ENCODE measurements at regions not wholly inside any gene's neighbourhood (a gene's known extent, or its start where the extent isn't known, plus 50 kb on each side); places are given as distances from the start of the nearest gene placed in this dataset.

DNA sequence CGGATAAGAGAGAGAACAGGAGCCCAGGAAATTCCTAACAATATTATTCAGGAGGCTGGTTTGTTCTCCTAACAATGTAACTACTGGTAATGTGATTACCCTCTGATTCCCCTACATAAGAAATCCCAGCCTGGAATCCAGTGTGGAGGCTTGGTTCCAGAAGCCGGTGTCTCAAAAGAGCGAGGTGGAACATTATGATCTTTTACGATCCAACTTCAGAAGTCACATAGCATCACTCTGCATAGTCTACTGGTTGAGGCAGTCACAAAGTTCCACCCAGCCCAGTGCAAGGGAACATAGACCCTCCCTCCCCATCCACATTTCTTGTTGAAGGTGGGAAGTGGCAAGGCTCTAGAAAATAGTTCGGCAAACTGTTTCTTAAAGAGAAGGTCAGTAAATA lies 81.6 kb upstream of the GALNT15 start:
- H2BK12ac ChIP-seq (ENCODE audit: insufficient read length, low read depth, low read length): no peak overlapping the region
- H3T11ph ChIP-seq (ENCODE audit: low read length): no peak overlapping the region
- H2BK120ac ChIP-seq (ENCODE audit: low read depth, low read length, poor library complexity, severe bottlenecking): no peak overlapping the region
- no peaks in the 10 kb centered on the region for H3K79me1 ChIP-seq (ENCODE audit: insufficient read depth, low read depth, low read length, poor library complexity, severe bottlenecking)
- no peak overlapping the region for H3K27ac Mint-ChIP-seq
- no peak overlapping the region for H4K91ac ChIP-seq (ENCODE audit: insufficient read length, low read depth, low read length)
- no peak overlapping the region for H3K14ac ChIP-seq (ENCODE audit: insufficient read depth, low read length)
- no peak for TF ChIP-seq CTCF (conservative IDR thresholded peaks at IDR 0.05)
- H3K4me1 Mint-ChIP-seq: peaks cover 0 to 3% of the 10 kb centered on the region in 2 experiments; a peak in 1 of 4 replicates
- H3K27ac ChIP-seq (ENCODE audit: insufficient read length, low read depth, low read length): no peak overlapping the region
- no peaks in the 10 kb centered on the region for H3K79me2 ChIP-seq (ENCODE audit: insufficient read depth, low read length)
- H3K18ac ChIP-seq (ENCODE audit: insufficient read length, low read depth, low read length): no peak overlapping the region
- no peak for DNase-seq
- H3K36me3 Mint-ChIP-seq (ENCODE audit: insufficient read depth in 1 of 3, low read depth in 3 of 3): no peaks in the 10 kb centered on the region
- no peak overlapping the region for H3K9ac ChIP-seq (ENCODE audit: extremely low read depth, insufficient read length, low read length)
- no peak overlapping the region for H2BK15ac ChIP-seq (ENCODE audit: low read depth, low read length)
- H3K56ac ChIP-seq (ENCODE audit: insufficient read length, low read depth, low read length): no peak overlapping the region
- H3K9me3 ChIP-seq (ENCODE audit: control insufficient read depth, low read depth, low read length): no peaks in the 10 kb centered on the region
- no CpG with 5 or more reads among the region's 5 CpGs for WGBS (ENCODE audit: extremely low coverage, insufficient read length, low lambda C conversion rate)
- no peak overlapping the region for H2AFZ ChIP-seq (ENCODE audit: low read length)
- H3K4me2 ChIP-seq (ENCODE audit: insufficient read depth, insufficient read length, low read length): no peak overlapping the region
- H4K8ac ChIP-seq (replicated peaks; ENCODE audit: insufficient read length, low read depth, low read length): no peak overlapping the region
- no peak overlapping the region for H3K4ac ChIP-seq (ENCODE audit: low read depth, low read length)
- no peak overlapping the region for H2AK5ac ChIP-seq (ENCODE audit: insufficient read length, low read length)
- H4K20me1 ChIP-seq (ENCODE audit: control insufficient read depth, insufficient read depth, insufficient read length): no peaks in the 10 kb centered on the region
- no peak overlapping the region for H2BK20ac ChIP-seq (ENCODE audit: low read depth, low read length, poor library complexity, severe bottlenecking)
- H3K23me2 ChIP-seq (ENCODE audit: insufficient read length, low read depth, low read length, poor library complexity, severe bottlenecking): peaks cover 2% of the 10 kb centered on the region
- no peaks in the 10 kb centered on the region for H3K4me1 ChIP-seq (ENCODE audit: insufficient read depth, low read length)
- no peak overlapping the region for H4K5ac ChIP-seq (ENCODE audit: insufficient read length, low read depth, low read length)
- H3K4me3 Mint-ChIP-seq: no peak overlapping the region
- no peak overlapping the region for H3K23ac ChIP-seq (ENCODE audit: insufficient read length, low read depth, low read length)
- no peaks in the 10 kb centered on the region for H3K27me3 ChIP-seq (ENCODE audit: insufficient read depth, low read length)
- H3K9me3 Mint-ChIP-seq: peaks cover 0 to under 1% of the 10 kb centered on the region in 2 experiments; a peak in 2 of 5 replicates
- H2BK5ac ChIP-seq (ENCODE audit: insufficient read length, low read length): no peak overlapping the region
- peaks cover 2% of the 10 kb centered on the region; the same call in 1 of the 2 replicates for H3K27me3 Mint-ChIP-seq (ENCODE audit: low read depth)
